ENCODE measurements at regions not wholly inside any gene's neighbourhood (a gene's known extent, or its start where the extent isn't known, plus 50 kb on each side); places are given as distances from the start of the nearest gene placed in this dataset.
A peak's percentile ranks its signal among the peaks of the same experiment; 100 is the strongest.

DNA sequence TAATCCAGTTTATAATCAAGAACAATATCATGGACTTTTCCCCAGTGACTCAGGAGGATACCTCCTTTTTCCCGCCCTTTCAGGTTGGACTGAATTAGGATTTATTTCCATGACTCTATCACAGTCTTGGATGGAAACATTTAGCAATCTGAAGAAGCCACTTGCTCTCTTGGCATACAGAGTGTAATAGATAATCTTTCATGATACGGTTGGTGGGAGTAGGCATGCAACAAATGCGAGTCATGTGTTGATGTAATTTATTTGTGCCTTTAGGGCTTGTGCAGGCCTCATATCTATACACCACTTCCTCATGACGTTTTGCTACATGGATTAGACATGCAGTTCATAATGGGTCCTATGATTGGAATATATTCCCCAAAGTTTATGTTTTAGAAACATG, 54.2 kb upstream of the MCTP2 start:
- DNase-seq, result peak; percentile 56

- no peak for DNase-seq
These were observed 55.9 kb upstream of the MCTP2 start for GRCh38 chr15:94175420-94175819.

- peak; percentile 95 for DNase-seq
These were observed 57.0 kb upstream of the MCTP2 start for GRCh38 chr15:94174399-94174802.

GRCh38 chr15:94168250-94168649, 63.1 kb upstream of the MCTP2 start:
- peak; percentile 21 for DNase-seq

DNA sequence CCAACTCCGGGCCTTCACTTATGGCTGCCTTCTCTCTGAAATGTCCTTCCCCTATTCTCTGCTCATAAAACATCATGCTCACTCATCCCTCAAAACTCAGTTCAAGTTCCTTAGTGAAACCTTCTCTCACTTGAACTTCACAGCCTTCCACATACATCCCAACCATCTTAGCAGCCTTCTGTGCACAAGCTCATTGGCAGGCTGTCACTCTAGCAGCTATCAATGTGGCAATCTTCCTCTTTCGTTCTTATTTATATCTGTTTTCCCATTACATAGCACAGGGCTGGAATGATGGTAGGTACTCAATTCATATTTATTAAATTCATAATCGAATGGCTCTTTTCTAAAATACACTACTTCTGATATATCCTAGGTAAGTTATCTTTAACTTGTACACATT, 66.4 kb upstream of the MCTP2 start:
- peak; percentile 72 for DNase-seq

DNA sequence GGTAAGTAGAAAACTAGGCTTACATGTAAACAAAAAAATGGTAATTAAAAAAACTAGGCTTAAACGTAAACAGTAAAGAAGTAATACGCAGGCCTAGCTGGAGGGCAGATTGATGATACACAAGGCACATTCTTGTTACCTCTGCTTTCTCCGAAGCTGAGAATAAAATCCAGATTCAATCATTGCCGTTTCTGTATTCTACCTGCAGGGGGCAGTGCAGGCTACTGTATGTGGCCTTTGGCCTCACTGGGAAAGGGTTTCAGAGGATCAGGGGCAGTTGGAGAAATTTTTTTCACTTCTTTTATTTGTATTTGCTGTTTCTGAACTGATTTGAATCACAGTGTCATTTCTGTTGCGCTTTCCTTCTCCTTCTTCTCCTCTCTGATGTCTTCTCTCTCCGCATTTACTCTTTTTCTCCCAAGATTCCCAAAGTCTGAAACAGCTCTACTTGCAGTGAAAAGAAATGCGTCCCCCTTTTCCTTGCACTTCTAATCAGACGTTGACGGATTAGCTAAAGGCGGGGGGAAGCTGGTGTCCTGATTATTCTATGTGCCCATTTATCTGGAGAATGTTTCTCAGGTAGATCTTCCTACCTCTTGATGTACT, 67.1 kb upstream of the MCTP2 start:
- peak; percentile 84 for DNase-seq

- DNase-seq, result no peak
These were observed 68.4 kb upstream of the MCTP2 start for GRCh38 chr15:94162939-94163338.

- no peak for DNase-seq
These were observed 77.1 kb upstream of the MCTP2 start for GRCh38 chr15:94154255-94154654.

DNA sequence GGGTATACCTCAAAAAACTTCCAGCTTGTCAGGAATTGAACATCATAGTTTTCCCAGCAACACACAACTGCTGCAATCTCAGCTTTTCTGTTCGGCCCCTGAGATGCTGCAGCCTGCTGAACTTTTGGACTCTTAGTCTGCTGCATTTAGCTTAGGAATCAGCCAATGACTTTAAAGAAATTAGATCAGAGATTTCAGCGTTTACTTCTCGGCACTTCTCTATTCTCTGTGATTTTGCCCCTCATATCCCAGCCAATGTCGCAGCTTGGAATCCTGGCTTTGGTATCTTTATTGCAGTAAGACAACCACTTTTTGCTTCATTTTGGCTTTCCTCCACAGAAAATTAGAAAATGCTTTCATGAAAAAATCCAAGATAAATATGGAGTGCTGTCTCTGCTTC, 86.3 kb upstream of the MCTP2 start:
- DNase-seq, result no peak

GRCh38 chr15:94141802-94142201, 89.6 kb upstream of the MCTP2 start:
- DNase-seq, result no peak

GRCh38 chr15:94135486-94136147, 95.7 kb upstream of the MCTP2 start:
- no peak for DNase-seq

DNA sequence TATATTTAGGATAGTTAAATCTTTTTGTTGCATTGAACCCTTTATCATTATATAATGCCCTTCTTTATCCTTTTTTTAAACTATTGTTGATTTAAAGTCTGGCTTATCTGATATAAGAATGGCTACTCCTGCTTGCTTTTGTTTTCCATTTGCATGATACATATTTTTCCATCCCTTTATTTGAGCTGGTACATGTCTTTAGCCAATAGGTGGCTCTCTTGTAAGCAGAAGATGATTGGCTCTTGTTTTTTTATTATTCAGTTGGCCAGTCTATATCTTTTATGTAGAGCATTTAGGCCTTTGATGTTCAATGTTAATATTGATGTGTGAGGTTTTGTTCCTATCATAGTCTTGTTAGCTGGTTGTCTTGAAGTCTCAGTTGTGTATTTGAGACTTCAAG, 99.5 kb upstream of the MCTP2 start:
- DNase-seq, result no peak

DNA sequence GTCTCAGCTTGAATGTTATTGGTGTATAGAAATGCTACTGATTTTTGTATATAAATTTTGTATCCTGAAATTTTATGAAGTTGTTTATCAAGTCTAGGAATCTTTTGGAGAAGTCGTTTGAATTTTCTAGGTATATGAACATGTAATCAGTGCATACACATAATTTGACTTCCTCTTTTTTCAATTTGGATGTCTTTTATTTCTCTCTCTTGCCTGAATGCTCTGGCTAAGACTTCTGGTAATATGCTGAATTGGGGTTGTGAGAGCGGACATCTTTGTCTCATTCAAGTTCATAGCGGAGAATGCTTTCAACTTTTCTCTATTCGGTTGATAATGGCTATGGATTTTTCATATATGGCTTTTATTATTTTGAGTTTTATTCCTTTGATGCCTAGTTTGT, 100.9 kb upstream of the MCTP2 start:
- DNase-seq, result no peak

GRCh38 chr15:94127006-94127405, 104.4 kb upstream of the MCTP2 start:
- DNase-seq, result no peak

DNA sequence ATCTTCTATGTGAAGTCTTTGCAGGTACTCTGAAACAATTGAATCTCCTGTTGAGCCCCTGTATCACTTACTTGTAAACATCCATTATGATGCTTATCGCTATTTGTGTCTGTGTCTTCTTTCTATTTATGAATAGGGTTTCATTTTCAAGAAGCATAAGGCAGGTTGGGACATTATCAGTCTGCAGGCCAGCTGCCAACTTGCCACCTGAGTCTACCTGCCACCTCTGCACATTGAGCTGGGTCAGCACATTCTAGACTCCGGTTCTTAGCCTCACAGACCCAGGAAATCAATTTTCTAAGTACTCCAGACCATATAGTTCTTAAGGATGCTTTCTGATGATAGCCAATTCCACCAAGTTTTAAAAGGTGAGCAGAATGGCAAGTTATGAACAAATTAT, 105.7 kb upstream of the MCTP2 start:
- no peak for DNase-seq

DNA sequence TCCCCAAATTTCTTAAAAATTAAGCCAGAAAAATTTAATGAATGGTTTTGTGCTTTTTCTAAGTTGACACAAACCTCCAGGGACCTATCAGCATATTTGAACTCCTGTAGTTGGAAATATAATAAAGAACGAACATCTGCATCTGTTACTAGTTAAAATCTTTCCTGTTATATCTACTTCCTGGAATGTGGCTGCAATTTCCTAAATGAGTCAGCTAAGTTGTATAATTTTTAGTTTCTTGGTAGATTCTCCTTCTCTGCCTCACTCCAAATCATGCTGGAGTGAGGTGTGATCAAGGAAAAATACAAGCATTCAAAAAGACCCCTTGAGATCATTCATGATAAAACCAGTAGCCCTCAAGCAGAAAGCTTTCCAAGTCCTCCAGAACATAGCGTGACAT, 106.2 kb upstream of the MCTP2 start:
- DNase-seq, result no peak

DNA sequence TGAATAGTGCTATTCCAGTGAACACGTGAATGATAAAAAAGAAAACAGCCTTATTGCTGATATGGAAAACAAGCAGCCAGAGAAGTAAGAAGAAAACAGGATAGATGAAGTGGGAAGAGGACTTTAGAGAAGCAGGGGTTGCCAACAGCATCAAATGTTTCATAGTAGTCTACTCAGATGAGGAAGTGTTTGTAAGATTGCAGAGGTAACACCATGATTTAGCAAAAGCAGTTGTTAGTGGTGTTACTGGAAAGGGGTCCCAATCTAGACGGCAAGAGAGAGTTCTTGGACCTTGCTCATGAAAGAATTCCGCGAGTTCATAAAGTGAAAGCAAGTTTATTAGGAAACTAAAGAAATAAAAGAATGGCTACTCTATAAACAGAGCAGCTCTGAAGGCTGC, 108.8 kb upstream of the MCTP2 start:
- no peak for DNase-seq

DNA sequence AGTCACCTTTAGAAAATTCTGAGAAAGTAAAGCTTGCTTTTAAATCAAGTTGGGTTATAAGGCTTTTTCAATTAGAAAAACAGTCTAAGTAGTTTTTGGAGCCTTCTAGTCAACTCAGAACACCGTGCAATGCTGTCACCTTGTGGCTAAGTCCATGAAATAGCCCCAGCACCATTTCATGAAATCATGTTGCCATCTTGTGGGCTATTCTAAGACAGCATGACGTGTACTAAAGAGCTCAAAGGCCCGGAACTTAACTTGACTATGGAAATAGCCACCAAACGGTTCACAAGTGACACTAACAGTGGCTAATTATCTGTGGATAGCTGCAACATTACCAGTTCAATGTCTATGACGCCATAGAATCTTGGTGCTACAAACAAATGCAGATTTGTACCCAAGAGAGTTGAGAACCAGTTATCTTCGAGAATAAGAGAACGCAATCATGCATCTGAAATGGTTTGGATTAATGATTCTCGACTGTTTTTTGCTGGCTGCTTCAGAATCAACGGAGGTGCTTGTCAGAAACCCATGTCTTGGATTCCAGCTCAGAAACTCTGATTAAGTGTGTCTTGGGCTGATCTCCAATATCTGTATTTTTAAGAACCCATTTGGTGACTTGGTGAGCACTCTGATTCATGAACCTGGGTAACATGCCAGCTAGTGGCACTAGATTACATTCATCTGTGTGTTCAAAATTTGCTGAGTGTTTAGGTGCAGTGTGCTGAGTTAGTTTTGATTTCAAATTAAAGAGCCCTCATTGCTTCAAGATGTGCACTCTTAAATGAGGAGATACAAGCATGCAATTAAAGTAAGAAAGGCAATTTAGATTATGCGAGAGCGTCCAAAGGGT, 111.2 kb upstream of the MCTP2 start:
- DNase-seq, result peak; percentile 83

DNA sequence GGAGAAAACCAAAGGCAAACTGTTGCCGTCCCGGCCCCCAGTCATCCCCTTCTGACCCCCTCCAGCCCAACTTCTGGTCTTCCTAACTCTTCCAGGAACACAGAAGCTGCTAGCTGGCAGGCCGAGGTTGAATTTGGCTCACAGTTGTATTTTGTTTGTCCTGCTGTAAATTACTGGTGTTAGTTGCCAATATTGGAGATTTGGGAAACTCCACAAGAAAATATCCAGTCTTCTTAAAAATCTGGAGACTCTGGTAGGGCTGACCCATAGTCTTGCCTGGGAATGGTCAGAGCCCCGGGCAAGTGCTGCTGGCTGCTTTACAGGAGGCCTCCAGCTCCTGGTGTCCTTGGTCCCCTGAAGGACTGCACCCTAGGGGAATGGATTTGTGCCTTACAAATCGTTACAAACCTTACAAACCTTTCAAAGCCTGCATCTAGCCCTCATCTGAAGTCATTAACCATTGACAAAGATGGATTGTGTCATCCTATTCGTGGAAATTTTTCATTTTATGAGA, 112.0 kb upstream of the MCTP2 start:
- no peak for DNase-seq

DNA sequence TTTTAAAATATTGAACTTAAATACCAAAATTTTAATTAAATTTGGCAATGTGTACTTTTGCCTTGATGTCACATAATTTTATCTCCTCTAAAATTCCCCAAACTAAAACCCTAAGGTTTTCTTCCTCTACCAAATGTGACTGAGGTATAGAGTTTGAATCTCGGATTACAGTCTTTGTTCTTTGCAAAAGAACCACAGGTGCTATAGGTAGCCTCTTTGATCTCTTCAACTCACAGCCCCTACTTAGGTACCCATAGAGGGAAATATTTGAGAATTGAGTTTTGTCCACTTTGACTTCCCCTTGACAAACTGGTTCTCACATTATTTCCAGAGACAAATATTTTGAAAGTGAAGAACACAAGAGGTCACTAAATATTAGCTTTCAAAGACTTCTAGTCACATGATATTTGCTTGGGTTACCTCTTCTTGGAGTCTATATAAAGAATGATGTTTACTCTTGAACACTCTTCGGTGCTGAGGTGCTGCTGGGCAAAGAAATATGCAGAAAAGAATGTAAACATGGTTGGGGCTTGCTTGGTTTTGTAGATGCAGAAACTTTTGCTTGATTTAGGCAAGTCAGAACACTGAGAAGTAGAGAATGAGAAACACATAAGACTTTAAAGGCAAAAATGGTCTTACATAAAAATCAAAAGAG, 120.8 kb upstream of the MCTP2 start:
- no peak for DNase-seq

DNA sequence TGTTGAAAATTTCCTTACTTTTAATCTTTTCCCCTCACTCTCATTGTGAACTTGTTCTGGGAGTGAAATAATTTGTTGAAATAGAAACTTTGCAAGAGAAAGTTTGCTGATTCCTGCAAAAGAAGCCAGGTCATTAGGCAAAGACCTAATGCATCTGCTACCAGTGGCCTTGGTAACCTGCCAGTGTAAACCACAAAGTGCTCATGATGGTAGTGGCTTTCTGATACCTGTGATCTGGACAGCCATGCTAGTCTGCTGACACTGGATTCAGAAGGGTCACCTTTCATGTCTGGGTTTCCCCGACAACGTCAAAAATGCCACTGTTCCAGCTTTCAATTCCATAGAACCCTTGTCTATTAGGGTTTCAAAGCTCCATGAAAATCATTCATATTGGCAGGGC, 123.7 kb upstream of the MCTP2 start:
- DNase-seq, result no peak

DNA sequence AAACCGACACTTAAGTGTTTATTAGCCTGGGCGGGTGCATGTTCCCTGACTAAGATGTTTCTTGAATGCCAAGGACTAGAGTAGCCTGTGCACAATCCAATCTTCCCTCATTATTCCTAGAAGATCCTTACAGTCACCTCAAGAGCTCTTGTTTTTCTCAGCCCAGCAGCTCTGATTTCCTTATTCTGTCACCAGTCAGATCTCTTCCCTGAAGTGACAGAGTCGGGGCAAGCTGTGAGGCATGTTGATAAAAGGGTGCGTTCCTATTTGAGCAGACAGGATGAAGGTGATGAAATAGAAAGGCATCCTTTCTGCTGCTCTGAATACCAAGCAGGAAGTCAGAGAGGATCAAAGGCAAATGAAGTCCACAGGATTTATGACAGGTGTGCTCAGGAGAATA, 125.6 kb upstream of the MCTP2 start:
- DNase-seq, result no peak

DNA sequence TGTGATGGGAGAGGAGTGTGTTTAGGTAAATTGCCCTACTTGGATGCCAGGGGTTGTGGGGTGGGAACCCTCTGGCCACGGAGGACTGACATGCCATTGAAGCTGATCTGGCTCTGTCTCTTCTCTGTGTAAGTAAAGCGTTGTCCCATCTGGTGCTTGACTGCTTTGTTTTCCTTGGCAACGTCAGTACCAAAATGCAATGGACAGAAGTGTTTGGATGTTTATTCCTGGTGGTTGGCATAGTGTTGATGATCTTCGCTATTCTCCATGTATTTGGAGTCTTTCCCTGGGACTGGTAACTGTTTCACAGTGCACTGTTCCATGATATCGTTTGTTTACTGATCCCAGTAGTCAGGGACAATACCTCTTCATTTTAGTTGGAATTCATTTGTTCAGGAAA, 130.5 kb upstream of the MCTP2 start:
- DNase-seq, result no peak

- no peak for DNase-seq
These were observed 131.8 kb upstream of the MCTP2 start for GRCh38 chr15:94099574-94099960.
